GM23338 (cell line): ENCODE measurements at regions not wholly inside any gene's neighbourhood (a gene's known extent, or its start where the extent isn't known, plus 50 kb on each side); places are given as distances from the start of the nearest gene placed in this dataset.

ENCODE experiments used
- ATAC-seq: fragments of 200-7000 bp; cut with Tn5 transposase; 3 replicates; pipeline ENCODE4 v1.9.1; 2020
- DNase-seq: peaks from one replicate; pipeline ENCODE4 v3.0.0-alpha.2; 2015; ENCODE audit warnings: low spot score
- H2AFZ ChIP-seq: fragments of 200-600 bp; sonication (generic); 2 replicates; pipeline ENCODE4 v1.8.0; 2016; ENCODE audit warnings: antibody characterized with exemption, mild to moderate bottlenecking, moderate library complexity
- H3F3A ChIP-seq: fragments of 200-600 bp; sonication (generic); replicated peaks from 2 replicates; pipeline ENCODE4 v1.8.0; 2017; ENCODE audit warnings: antibody characterized with exemption, mixed run types, low read depth
- H3K27ac ChIP-seq: fragments of 200-600 bp; sonication (generic); 2 replicates; pipeline ENCODE4 v1.6.1; 2016; ENCODE audit warnings: low read depth
- H3K27me3 ChIP-seq: fragments of 200-600 bp; sonication (generic); 2 replicates; pipeline ENCODE4 v1.8.0; 2016; ENCODE audit warnings: mild to moderate bottlenecking, mixed run types, moderate library complexity; ENCODE audit not compliant: insufficient read depth
- H3K36me3 ChIP-seq: fragments of 200-600 bp; sonication (generic); 2 replicates; pipeline ENCODE4 v1.8.0; 2016; ENCODE audit warnings: mild to moderate bottlenecking; ENCODE audit not compliant: insufficient read depth
- H3K4me1 ChIP-seq: fragments of 200-600 bp; sonication (generic); 2 replicates; pipeline ENCODE4 v1.8.0; 2016; ENCODE audit warnings: mild to moderate bottlenecking, moderate library complexity; ENCODE audit not compliant: insufficient read depth
- H3K4me2 ChIP-seq: fragments of 200-600 bp; sonication (generic); 2 replicates; pipeline ENCODE4 v1.7.1; 2017; ENCODE audit warnings: mixed run types
- H3K4me3 ChIP-seq: fragments of 200-600 bp; sonication (generic); 2 replicates; pipeline ENCODE4 v1.6.1; 2016; ENCODE audit warnings: mixed run types
- H3K79me2 ChIP-seq: fragments of 200-600 bp; sonication (generic); replicated peaks from 2 replicates; pipeline ENCODE4 v1.8.0; 2017; ENCODE audit warnings: mild to moderate bottlenecking; ENCODE audit not compliant: insufficient read depth
- H3K9me2 ChIP-seq: fragments of 200-600 bp; sonication (generic); 2 replicates; pipeline ENCODE4 v1.8.0; 2017; ENCODE audit not compliant: insufficient read depth
- H4K20me1 ChIP-seq: fragments of 200-600 bp; sonication (generic); replicated peaks from 2 replicates; pipeline ENCODE4 v1.8.0; 2017; ENCODE audit warnings: mild to moderate bottlenecking; ENCODE audit not compliant: insufficient read depth
- H3K27ac Mint-ChIP-seq: 2 replicates; pipeline ENCODE4 v1.8.0; 2020; ENCODE audit warnings: inconsistent platforms, mild to moderate bottlenecking, moderate library complexity, mixed read lengths
- H3K27me3 Mint-ChIP-seq: 3 replicates; pipeline ENCODE4 v1.8.0; 2022; ENCODE audit warnings: low read depth, mild to moderate bottlenecking, moderate library complexity, mixed read lengths, inconsistent platforms; ENCODE audit not compliant: insufficient read depth, poor library complexity
- H3K36me3 Mint-ChIP-seq: 3 replicates; pipeline ENCODE4 v1.8.0; 2021; ENCODE audit warnings: low read depth, mild to moderate bottlenecking, inconsistent platforms, moderate library complexity, mixed read lengths
- H3K4me1 Mint-ChIP-seq: 3 replicates; pipeline ENCODE4 v1.8.0; 2020; ENCODE audit warnings: mild to moderate bottlenecking, inconsistent platforms, mixed read lengths
- H3K4me3 Mint-ChIP-seq: 3 replicates; pipeline ENCODE4 v1.8.0; 2021; ENCODE audit warnings: moderate library complexity, mild to moderate bottlenecking, inconsistent platforms, mixed read lengths
- H3K9me3 Mint-ChIP-seq: 3 replicates; pipeline ENCODE4 v1.8.0; 2020; ENCODE audit warnings: moderate library complexity, mild to moderate bottlenecking, inconsistent platforms, mixed read lengths
- CREB1 ChIP-seq: fragments of 250-450 bp; sonication (Bioruptor Pico); IDR thresholded peaks from 2 replicates; pipeline ENCODE4 v1.5.0; 2020; ENCODE audit warnings: low read depth, mild to moderate bottlenecking, moderate library complexity
- EZH2 ChIP-seq: fragments of 200-600 bp; sonication (generic); IDR thresholded peaks from one replicate; pipeline ENCODE4 v1.8.0; 2017; ENCODE audit warnings: antibody characterized with exemption, mild to moderate bottlenecking, low read depth; ENCODE audit not compliant: unreplicated experiment
- EZH2phosphoT487 ChIP-seq: fragments of 200-600 bp; sonication (generic); IDR thresholded peaks from one replicate; pipeline ENCODE4 v1.8.1; 2018; ENCODE audit warnings: antibody characterized with exemption; ENCODE audit not compliant: unreplicated experiment
- JUNB ChIP-seq: IDR thresholded peaks from one replicate; pipeline ENCODE4 v1.6.1; 2016; ENCODE audit warnings: antibody characterized with exemption; ENCODE audit not compliant: unreplicated experiment
- NANOG ChIP-seq: IDR thresholded peaks from 2 replicates; pipeline ENCODE4 v1.6.1; 2016; ENCODE audit warnings: antibody characterized with exemption, borderline replicate concordance
- ZNF331 ChIP-seq: fragments of 250-450 bp; sonication (Bioruptor Pico); IDR thresholded peaks from 2 replicates; pipeline ENCODE4 v1.5.0; 2020; ENCODE audit warnings: low read depth, mild to moderate bottlenecking, moderate library complexity
- TF ChIP-seq, protein P1 (sequence below): fragments of 250-450 bp; sonication (Bioruptor Pico); IDR thresholded peaks from 2 replicates; pipeline ENCODE4 v1.5.0; 2020; ENCODE audit warnings: mild to moderate bottlenecking, moderate library complexity
- TF ChIP-seq, protein P2 (sequence below): IDR thresholded peaks from 2 replicates; pipeline ENCODE4 v1.6.1; 2016; ENCODE audit warnings: antibody characterized with exemption

DNA sequence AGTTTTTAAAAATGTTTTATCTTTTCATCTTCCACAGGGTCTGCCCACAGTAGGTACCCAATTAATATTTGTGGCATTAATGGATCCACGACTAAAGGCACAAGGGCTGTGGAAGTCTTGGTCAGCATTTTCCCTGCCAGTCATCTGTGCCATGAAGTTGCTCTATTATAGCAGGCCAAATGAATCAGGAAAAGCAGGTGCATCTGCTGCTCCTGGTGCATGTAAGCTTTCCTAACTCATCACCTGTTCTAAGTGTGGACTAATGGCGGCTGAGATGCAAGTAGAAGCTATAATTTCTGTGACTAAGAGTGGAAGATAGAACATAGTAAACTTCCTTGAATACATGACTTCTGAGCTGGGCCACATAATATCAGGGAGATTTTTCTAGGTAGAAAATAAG is 182.5 kb upstream of the TENM4 start (continued):
- TF ChIP-seq, protein P1, sequence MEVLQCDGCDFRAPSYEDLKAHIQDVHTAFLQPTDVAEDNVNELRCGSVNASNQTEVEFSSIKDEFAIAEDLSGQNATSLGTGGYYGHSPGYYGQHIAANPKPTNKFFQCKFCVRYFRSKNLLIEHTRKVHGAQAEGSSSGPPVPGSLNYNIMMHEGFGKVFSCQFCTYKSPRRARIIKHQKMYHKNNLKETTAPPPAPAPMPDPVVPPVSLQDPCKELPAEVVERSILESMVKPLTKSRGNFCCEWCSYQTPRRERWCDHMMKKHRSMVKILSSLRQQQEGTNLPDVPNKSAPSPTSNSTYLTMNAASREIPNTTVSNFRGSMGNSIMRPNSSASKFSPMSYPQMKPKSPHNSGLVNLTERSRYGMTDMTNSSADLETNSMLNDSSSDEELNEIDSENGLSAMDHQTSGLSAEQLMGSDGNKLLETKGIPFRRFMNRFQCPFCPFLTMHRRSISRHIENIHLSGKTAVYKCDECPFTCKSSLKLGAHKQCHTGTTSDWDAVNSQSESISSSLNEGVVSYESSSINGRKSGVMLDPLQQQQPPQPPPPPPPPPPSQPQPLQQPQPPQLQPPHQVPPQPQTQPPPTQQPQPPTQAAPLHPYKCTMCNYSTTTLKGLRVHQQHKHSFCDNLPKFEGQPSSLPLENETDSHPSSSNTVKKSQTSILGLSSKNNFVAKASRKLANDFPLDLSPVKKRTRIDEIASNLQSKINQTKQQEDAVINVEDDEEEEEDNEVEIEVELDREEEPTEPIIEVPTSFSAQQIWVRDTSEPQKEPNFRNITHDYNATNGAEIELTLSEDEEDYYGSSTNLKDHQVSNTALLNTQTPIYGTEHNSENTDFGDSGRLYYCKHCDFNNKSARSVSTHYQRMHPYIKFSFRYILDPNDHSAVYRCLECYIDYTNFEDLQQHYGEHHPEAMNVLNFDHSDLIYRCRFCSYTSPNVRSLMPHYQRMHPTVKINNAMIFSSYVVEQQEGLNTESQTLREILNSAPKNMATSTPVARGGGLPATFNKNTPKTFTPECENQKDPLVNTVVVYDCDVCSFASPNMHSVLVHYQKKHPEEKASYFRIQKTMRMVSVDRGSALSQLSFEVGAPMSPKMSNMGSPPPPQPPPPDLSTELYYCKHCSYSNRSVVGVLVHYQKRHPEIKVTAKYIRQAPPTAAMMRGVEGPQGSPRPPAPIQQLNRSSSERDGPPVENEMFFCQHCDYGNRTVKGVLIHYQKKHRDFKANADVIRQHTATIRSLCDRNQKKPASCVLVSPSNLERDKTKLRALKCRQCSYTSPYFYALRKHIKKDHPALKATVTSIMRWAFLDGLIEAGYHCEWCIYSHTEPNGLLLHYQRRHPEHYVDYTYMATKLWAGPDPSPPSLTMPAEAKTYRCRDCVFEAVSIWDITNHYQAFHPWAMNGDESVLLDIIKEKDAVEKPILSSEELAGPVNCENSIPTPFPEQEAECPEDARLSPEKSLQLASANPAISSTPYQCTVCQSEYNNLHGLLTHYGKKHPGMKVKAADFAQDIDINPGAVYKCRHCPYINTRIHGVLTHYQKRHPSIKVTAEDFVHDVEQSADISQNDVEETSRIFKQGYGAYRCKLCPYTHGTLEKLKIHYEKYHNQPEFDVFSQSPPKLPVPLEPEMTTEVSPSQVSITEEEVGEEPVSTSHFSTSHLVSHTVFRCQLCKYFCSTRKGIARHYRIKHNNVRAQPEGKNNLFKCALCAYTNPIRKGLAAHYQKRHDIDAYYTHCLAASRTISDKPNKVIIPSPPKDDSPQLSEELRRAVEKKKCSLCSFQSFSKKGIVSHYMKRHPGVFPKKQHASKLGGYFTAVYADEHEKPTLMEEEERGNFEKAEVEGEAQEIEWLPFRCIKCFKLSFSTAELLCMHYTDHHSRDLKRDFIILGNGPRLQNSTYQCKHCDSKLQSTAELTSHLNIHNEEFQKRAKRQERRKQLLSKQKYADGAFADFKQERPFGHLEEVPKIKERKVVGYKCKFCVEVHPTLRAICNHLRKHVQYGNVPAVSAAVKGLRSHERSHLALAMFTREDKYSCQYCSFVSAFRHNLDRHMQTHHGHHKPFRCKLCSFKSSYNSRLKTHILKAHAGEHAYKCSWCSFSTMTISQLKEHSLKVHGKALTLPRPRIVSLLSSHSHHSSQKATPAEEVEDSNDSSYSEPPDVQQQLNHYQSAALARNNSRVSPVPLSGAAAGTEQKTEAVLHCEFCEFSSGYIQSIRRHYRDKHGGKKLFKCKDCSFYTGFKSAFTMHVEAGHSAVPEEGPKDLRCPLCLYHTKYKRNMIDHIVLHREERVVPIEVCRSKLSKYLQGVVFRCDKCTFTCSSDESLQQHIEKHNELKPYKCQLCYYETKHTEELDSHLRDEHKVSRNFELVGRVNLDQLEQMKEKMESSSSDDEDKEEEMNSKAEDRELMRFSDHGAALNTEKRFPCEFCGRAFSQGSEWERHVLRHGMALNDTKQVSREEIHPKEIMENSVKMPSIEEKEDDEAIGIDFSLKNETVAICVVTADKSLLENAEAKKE (CRISPR knock-in tag) = no peak
- no peak for TF ChIP-seq NANOG
- TF ChIP-seq EZH2phosphoT487 = no peak
- TF ChIP-seq ZNF331 = no peak
- TF ChIP-seq EZH2 = no peak

DNA sequence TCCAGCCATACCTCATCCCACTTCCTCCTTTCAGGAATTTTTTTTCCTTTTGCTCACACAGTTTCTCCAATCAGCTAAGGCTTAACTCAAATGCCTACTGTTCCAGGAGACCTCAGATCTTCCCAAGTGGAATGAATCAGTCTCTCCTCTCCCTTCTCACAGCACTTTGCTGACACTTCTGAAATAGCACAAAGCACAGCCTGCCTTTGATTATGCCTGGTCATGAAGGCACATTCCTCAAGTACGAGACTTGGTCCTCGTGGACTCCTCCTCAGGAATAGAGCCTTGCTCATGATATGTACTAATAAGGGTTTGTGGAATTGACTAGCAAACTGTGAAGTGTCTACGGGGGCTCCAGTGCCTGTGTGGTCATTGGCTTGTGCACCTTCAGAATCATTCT is 176.7 kb upstream of the TENM4 start:
- H3K4me1 Mint-ChIP-seq = no peaks in the 10 kb centered on the region
- H3K27me3 Mint-ChIP-seq = no peaks in the 10 kb centered on the region
- ATAC-seq (no peak), DNase-seq (no peak)
- no peak overlapping the region for H3K4me3 Mint-ChIP-seq
- H4K20me1 ChIP-seq = no peaks in the 10 kb centered on the region
- no peaks in the 10 kb centered on the region for H3F3A ChIP-seq
- H3K9me3 Mint-ChIP-seq = no peaks in the 10 kb centered on the region
- no peaks in the 10 kb centered on the region for H3K27me3 ChIP-seq
- peaks cover 6% of the 10 kb centered on the region; the same call in 1 of the 2 replicates for H3K9me2 ChIP-seq
- H3K4me3 ChIP-seq = no peak overlapping the region
- H3K79me2 ChIP-seq = no peaks in the 10 kb centered on the region
- no peak overlapping the region for H3K4me2 ChIP-seq
- H3K36me3 ChIP-seq = no peaks in the 10 kb centered on the region
- no peak overlapping the region for H2AFZ ChIP-seq
- no peak overlapping the region for H3K27ac ChIP-seq
- H3K27ac Mint-ChIP-seq = no peak overlapping the region
- no peaks in the 10 kb centered on the region for H3K36me3 Mint-ChIP-seq
- no peaks in the 10 kb centered on the region for H3K4me1 ChIP-seq
- TF ChIP-seq EZH2phosphoT487 (no peak), NANOG (no peak), JUNB (no peak), CREB1 (no peak), EZH2 (no peak)
- TF ChIP-seq, protein P1 (CRISPR knock-in tag) = no peak
- TF ChIP-seq, protein P2, sequence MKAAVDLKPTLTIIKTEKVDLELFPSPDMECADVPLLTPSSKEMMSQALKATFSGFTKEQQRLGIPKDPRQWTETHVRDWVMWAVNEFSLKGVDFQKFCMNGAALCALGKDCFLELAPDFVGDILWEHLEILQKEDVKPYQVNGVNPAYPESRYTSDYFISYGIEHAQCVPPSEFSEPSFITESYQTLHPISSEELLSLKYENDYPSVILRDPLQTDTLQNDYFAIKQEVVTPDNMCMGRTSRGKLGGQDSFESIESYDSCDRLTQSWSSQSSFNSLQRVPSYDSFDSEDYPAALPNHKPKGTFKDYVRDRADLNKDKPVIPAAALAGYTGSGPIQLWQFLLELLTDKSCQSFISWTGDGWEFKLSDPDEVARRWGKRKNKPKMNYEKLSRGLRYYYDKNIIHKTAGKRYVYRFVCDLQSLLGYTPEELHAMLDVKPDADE = no peak
